ENCODE measurements at regions not wholly inside any gene's neighbourhood (a gene's known extent, or its start where the extent isn't known, plus 50 kb on each side); places are given as distances from the start of the nearest gene placed in this dataset.

DNA sequence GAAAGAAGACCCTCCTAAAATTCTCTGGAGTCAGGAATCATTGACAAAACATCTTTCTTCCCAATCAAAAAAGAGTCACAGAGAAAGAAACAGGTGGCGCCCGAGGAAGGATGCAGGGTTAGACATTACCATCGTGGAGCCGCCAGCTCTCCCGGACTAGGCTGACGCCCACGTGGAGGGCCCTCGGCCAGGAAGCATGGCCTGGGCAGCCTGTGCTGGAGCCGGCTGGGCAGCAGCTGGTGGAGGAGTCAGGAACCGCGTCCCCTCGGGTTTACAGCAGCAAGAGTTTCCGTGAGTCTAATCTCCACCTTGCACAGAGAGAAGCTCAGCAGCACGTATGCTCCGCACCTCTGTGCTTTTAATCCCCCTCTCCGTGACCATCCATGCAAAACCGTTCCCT is 533.7 kb upstream of the ATP11B start:
- TF ChIP-seq POLR2A (IDR thresholded peaks at IDR 0.05; ENCODE audit: low read depth, low read length), result no peak
- TF ChIP-seq POLR2AphosphoS5 (IDR thresholded peaks at IDR 0.05; ENCODE audit: low read depth, low read length), result no peak
